AG04450 (cell line): ENCODE measurements at regions not wholly inside any gene's neighbourhood (a gene's known extent, or its start where the extent isn't known, plus 50 kb on each side); places are given as distances from the start of the nearest gene placed in this dataset.

Experiments used
- CTCF ChIA-PET: fragments of 300-600, 350-600 bp; formaldehyde crosslinking; extraction: SDS; loops from one replicate; lab custom pipeline; 2022; ENCODE audit warnings: antibody characterized with exemption, inconsistent platforms; lab: Charles Lee
- POLR2A ChIA-PET: fragments of 350-600 bp; formaldehyde crosslinking; extraction: SDS; loops from one replicate; lab custom pipeline; 2021; ENCODE audit warnings: antibody characterized with exemption, inconsistent platforms; lab: Yijun Ruan, JAX
- DNase-seq: peaks from one replicate; pipeline ENCODE4 v3.0.0-alpha.2; 2011; ENCODE audit warnings: low read depth, low spot score
- H3K27ac ChIP-seq: one replicate; pipeline ENCODE4 v1.5.1; 2012; ENCODE audit warnings: low read depth, low read length, control low read depth
- H3K27me3 ChIP-seq: one replicate; pipeline ENCODE4 v1.6.0; 2012; ENCODE audit warnings: low read length; ENCODE audit not compliant: control insufficient read depth, insufficient read depth
- H3K4me3 ChIP-seq: 2 replicates; pipeline ENCODE4 v1.5.1; 2011; ENCODE audit warnings: mild to moderate bottlenecking, low read depth, low read length, control low read depth
- H3K9me3 ChIP-seq: 2 replicates; pipeline ENCODE4 v1.5.1; 2012; ENCODE audit warnings: low read length; ENCODE audit not compliant: control insufficient read depth, insufficient read depth
- TF ChIP-seq, protein P1 (sequence below): IDR thresholded peaks from 2 replicates; pipeline ENCODE4 v1.5.1; 2011; ENCODE audit warnings: low read depth, low read length, control low read depth, inconsistent platforms

DNA sequence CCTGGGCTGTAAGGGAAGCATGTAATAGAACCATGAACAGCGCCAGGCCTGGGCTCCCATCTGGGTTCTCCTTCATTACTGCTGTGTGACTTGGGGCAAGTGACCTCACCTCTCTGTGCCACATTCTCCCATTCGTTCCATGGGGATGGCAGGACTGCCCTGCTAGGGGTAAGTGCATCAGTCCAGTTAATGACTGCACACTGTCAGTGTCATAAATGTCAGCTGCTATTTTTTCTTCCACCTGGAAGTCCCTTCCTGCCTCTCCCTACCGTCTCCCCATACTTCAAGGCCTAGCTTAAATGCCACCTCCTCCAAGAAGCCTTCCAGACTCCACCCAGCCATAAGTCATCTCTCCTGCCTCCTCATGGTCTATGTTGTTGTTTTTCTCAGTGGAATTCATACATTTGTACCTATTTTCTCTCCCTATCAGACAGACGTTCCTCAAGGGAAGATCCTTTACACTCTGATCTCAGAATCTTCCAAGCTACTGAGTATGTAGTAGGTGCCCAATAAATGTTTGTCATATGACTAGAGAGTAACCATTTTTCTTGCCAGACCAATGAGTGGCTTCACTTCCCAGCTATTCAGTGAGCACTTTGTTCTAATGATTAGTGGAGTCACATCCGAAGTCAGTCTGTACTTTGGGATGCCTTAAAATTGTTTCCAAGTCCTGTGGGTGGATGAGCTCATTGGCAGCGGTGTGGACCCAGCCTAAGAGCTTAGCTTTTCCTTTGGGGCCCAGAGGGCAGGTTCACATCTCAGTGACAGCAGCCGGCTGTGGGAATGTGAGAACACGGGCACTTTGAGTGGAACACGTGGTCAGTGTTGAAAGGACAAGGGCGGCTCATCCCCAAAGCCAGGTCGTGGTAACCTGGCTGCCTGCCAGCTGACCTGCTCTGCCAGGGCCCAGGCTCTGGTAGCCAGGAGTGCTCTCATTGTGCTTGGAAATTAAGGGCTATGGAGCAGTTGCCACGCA is 147.5 kb upstream of the GSE1 start:
- TF ChIP-seq, protein P1, sequence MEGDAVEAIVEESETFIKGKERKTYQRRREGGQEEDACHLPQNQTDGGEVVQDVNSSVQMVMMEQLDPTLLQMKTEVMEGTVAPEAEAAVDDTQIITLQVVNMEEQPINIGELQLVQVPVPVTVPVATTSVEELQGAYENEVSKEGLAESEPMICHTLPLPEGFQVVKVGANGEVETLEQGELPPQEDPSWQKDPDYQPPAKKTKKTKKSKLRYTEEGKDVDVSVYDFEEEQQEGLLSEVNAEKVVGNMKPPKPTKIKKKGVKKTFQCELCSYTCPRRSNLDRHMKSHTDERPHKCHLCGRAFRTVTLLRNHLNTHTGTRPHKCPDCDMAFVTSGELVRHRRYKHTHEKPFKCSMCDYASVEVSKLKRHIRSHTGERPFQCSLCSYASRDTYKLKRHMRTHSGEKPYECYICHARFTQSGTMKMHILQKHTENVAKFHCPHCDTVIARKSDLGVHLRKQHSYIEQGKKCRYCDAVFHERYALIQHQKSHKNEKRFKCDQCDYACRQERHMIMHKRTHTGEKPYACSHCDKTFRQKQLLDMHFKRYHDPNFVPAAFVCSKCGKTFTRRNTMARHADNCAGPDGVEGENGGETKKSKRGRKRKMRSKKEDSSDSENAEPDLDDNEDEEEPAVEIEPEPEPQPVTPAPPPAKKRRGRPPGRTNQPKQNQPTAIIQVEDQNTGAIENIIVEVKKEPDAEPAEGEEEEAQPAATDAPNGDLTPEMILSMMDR: no peak
- DNase-seq: peak; percentile 13
- Histone ChIP-seq H3K27me3 (no peaks in the 10 kb centered on the region), H3K9me3 (no peaks in the 10 kb centered on the region; the same call in 1 of the 2 replicates), H3K27ac (no peak overlapping the region), H3K4me3 (no peak overlapping the region)
- ChIA-PET CTCF (interaction anchor here (0.7 to 2.6 kb wide), 2 partner anchors 44 to 81 kb away, joined by 4 to 8 read pairs; no protein-coding TSS in a partner anchor), POLR2A (no interaction called here)

DNA sequence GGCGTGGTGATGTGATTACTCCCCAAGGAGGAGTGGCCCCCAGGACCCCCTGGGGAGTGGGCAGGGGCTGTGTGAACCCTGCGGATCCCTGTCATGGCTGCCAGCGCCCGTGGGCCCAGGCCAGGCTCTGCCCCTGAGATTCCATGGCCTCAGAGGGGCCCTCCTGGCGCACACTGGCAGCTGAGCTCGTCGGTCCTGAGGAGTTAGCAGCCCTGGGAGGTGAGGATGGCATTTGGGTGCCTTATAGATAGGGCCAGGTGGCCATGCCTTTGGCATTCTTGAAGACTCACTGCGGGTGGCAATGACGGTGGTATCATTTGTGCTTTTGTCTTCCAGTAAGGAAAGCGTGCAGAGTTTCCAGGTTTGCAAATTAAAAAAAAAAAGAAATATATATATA is 146.8 kb upstream of the GSE1 start:
- POLR2A ChIA-PET: no interaction called here
- Histone ChIP-seq H3K27ac (no peak overlapping the region), H3K9me3 (no peaks in the 10 kb centered on the region; the same call in 1 of the 2 replicates), H3K27me3 (no peaks in the 10 kb centered on the region), H3K4me3 (no peak overlapping the region)
- TF ChIP-seq, protein P1: no peak
- CTCF ChIA-PET: interaction anchor here (0.7 to 2.6 kb wide), 2 partner anchors 45 to 82 kb away, joined by 4 to 8 read pairs; no protein-coding TSS in a partner anchor
- no peak for DNase-seq

DNA sequence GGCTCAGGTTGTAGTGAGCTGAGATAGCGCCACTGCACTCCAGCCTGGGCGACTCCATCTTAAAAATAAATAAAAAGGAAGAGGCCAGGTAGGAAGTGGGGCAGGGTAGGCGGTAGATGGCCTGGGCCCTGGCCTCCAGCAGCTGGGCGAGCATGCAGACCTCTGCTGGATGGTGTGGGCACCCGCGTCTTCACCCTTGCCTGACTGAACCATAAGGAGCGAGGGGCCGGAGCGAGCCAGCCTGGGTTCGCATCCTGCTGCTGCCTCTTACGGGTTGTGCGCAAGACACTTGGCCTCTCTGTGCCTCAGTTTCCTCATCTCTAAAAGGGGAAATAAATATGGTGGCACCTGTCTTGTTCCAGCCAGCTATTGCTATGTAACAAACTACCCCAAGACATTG is 146.1 kb upstream of the GSE1 start:
- no peak for DNase-seq
- Histone ChIP-seq H3K9me3 (no peaks in the 10 kb centered on the region; the same call in 1 of the 2 replicates), H3K4me3 (no peak overlapping the region), H3K27me3 (no peaks in the 10 kb centered on the region), H3K27ac (no peak overlapping the region)
- CTCF ChIA-PET: no interaction called here
- TF ChIP-seq, protein P1: no peak
- POLR2A ChIA-PET: interaction anchor here (0.6 kb wide), 1 partner anchor 39 kb away, joined by 3 read pairs; no protein-coding TSS in a partner anchor

DNA sequence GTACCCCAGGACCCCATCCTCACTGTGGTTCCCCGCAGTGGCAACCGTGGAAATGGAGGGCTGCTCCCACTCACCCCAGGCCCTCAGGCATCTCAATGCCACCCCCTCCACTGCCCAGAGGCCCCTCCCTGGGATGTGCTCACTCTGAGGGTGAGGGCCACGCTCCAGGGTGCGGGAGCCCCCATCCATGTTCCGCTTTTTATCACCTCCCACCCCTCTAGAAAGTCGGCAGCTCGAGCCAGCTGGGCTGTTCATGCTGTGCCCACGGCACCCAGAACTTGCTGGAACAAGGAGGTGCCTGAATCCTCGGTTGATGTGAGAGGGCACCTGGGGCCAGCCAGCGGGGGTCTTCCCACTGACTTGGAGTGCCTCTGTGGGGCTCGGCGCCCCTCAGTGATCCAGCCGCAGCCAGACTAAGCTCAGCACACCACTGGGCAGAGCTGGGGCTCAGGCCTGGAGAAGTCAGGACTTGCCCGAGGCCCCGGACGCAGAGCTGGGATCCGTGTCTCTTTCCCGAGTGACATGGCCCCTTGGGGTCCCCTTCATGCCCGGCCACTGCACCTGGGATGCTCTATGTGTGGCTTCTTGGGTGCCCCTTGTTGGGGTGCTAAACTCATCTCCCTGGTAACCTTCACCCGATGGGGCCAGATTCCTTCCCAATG is 143.1 kb upstream of the GSE1 start:
- no peaks in the 10 kb centered on the region; the same call in 1 of the 2 replicates for H3K9me3 ChIP-seq
- TF ChIP-seq, protein P1: no peak
- H3K27ac ChIP-seq: no peak overlapping the region
- POLR2A ChIA-PET: no interaction called here
- DNase-seq: no peak
- no peaks in the 10 kb centered on the region for H3K27me3 ChIP-seq
- CTCF ChIA-PET: interaction anchor here (1.0 kb wide), 1 partner anchor 146 kb away, joined by 3 read pairs; no protein-coding TSS in a partner anchor
- no peak overlapping the region for H3K4me3 ChIP-seq
